GM19468 (cell line): ENCODE measurements at regions not wholly inside any gene's neighbourhood (a gene's known extent, or its start where the extent isn't known, plus 50 kb on each side); places are given as distances from the start of the nearest gene placed in this dataset.
"Not testable (repeated sequence)": the region's sequence is repeated elsewhere in the genome, so short reads cannot be mapped to it uniquely, and the experiment has no call there.

ENCODE experiments used
- ATAC-seq: cut with Tn5 transposase; IDR thresholded peaks from one replicate; pipeline ENCODE4 v1.9.1; 2021; ENCODE audit warnings: mild to moderate bottlenecking, moderate library complexity, moderate number of reproducible peaks; ENCODE audit not compliant: unreplicated experiment; ENCODE audit errors: extremely low read depth

- no peak for ATAC-seq
Measured at GRCh38 chr12:59164226-59164625, 243.9 kb upstream of the LRIG3 start.

DNA sequence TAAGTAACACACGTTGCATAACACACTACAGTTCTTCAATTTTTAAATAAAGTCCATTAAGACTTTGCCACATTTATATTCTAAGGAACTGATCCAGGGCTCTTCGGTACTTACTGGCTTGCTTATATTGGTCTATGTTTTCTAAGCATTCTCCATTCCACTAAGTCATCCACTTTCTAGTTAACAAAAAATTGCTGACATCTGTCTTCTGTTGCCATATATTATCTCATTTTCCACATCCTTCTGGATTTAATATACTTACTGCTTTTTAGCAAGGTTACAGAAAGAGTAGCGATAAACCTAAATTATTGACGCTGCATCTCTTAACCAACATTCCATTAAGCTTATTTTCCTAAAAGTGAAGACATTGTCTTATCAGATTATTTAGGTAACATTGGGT lies 238.4 kb upstream of the LRIG3 start:
- no peak for ATAC-seq

DNA sequence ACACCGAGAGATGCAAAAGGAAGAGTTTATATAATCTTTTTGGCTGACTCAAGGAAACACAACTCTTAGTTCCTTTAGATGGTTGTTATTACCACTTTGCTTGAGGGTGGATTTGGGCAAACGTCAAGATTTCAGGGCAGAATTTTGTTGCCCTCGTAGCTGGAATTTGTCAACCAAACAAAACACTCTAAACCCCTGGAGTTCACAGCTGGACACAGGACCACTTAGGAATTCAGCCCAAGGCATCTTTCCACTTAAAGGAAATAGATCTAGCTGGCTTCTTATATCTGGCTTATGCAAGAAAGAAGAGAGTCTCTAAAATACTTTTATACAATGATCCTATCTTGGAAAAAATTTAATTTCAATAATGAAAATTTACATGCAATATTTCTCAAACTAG lies 237.8 kb upstream of the LRIG3 start:
- ATAC-seq = no peak

DNA sequence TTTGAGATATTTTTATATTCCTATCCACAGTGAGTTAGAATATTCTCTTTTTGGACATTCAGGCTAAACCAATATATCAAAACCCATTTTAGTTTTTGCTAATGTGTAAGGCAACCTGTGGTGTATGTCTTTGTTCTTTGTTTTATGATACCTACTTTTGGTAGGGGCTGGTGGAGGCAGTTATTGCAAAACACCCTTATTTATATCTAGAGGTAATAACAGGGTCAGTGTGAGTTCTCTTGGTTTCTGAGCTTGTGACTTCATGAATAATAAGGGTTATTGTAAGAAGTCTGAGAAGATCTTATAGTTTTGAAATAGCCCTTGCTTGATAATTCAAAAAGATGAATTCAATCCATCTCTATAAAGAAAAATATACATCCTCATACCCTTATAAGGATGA lies 235.1 kb upstream of the LRIG3 start:
- ATAC-seq = no peak

DNA sequence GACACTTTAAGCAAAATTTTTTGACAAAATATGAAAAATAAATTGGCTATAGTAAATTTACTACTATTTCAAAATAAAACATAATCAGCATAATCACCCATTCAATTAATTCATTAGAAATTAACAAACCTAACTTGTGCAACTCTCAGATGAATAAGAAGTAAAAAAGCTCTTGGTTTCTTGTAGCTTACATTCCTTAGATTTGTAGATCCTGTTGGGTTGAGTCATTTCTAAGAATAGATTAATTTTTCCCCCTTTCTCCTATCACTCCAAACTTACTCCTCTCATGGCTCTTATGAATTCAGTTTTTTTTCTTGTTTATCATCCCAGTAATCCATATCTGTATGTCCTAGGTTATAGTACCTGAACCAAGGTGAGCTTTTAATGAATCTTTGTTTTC lies 230.9 kb upstream of the LRIG3 start:
- ATAC-seq = no peak

GRCh38 chr12:59149995-59150642 lies 229.8 kb upstream of the LRIG3 start:
- ATAC-seq = peak; percentile 97

DNA sequence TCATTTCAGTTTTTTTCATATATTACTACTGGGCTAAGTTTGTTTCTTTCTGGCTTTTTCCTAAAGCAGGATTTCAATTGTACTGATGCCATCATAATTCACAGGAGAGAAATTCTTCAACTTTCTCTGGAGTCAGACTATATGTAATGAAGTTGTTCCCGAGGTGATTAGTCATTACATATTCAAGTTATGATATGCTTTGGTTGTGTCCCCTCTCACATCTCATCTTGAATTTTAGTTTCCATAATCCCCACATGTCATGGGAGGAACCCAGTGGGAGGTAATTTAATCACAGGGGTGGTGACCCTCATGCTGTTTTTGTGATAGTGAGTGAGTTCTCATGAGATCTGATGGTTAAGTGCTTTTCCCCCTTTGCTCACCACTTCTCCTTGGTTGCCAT lies 227.5 kb upstream of the LRIG3 start:
- no peak for ATAC-seq

GRCh38 chr12:59142183-59142790 lies 222.0 kb upstream of the LRIG3 start:
- ATAC-seq = no peak

GRCh38 chr12:59134750-59135149 lies 214.4 kb upstream of the LRIG3 start:
- no peak for ATAC-seq

DNA sequence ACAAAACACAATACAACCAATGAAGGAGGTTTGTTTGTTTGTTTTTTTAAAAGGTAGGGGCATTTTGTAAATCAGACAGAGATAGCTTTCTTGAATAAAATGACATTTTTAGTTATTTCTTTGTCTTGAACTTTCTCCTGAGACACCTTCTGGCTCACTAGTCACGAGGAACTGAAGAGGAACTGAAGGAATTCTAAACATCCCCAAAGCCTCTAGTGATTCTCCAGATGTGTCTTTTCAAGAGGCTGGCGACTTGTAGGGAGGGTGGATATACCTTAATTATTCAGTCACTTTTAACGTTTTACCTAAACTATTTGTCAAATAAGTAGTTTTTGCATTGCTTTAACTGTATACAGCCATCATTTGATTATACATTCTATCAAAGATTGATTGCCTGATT lies 211.2 kb upstream of the LRIG3 start:
- no peak for ATAC-seq

- no peak for ATAC-seq
Measured at GRCh38 chr12:59122784-59123183, 202.5 kb upstream of the LRIG3 start.

GRCh38 chr12:59121451-59121850 lies 201.1 kb upstream of the LRIG3 start:
- no peak for ATAC-seq

DNA sequence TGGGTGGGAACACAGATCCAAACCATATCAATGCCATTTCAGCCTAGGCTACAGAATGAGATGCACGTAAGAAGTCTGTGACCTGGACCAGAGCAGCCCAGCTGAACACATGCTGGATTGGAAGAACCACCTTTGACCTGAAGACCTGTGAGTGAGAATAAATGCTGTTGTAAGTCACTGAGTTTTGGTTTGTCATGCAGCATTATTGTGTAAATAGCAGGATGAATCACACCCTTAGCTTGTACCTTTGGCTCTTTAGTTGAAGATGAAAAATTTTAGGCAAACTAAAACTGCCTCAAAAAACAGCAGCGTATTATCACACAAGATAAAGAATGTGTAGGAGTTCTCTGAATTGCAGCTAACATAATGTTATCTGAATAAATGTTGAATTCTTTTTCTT lies 199.4 kb upstream of the LRIG3 start:
- ATAC-seq = no peak

DNA sequence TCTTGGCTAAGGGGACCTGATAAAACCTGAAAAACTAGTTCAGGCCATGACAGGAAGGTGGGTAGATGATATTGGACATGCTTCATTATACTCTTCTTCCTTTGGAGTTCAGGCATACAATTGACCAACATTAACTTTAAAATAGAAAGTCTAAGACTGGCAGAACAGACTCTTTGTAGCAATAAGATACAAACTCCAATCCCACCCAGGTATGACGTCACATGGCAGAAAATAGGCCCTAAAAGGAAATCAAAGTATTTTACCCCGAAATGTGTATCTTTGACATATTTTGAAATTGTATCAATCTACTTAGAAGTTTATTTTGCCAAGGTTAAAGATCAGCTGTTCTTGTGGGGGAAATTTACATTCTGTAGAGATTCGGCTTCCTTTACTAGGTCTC lies 198.1 kb upstream of the LRIG3 start:
- no peak for ATAC-seq

DNA sequence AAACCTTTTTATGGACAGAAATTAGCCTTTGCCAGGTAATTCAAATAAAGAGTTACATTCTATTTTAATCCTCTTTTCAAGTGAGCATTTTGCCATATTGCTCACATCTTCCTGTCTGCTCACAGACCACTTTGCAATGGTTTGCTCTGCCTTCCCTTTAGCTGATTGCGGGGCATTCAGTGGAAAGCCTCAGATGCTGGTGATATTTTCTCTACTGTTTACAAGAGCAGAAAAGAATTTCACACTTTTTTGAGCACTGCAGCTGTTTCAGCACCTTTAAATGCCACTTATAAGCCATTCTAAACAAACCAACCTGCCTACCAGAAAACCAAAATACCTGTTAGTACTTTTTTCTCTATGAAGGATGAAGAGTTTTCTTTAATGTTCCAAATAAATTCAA lies 195.7 kb upstream of the LRIG3 start:
- no peak for ATAC-seq

DNA sequence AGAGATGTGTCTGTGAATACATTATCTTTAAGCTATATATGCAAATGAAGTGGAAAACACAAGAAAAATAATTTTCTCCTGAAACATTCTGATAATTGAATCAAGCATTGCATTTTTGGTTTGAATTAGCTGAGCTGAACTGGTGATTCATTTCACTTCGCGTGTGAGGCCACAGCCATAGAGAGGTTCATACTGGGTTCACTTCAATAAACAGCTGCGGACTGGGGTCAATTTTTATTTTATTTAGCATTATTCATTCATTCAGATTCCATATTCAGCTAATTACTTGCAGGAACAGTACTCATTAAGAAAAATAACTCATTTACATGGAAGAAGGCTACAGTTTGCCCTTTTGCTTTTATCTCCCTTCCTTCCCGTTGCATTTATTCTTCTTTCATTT lies 195.2 kb upstream of the LRIG3 start:
- no peak for ATAC-seq

- ATAC-seq = peak; percentile 74
Measured at GRCh38 chr12:59113831-59114615, 193.7 kb upstream of the LRIG3 start.

GRCh38 chr12:59111851-59112250 lies 191.5 kb upstream of the LRIG3 start:
- ATAC-seq = no peak

- ATAC-seq = not testable (repeated sequence)
Measured at GRCh38 chr12:59108516-59108915, 188.2 kb upstream of the LRIG3 start.

DNA sequence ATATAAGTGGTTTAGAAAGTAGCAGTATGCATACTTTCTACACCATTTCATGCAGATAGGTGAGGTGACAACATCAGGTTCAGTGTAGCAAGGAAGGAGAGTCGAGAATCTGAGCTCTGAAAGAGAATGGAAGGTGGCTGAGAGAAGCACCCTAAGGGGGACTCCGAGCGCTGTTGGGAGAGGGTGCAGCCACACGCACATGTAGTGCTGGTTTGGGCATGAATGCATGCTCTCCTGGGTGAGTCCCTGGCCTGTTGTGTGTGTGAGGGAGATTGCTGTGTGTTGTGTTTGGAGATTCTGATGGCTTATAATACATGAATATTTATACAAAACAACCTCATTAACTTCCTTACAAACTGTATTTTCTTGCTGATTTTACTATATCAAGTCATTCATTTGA lies 180.3 kb upstream of the LRIG3 start:
- ATAC-seq = no peak

- no peak for ATAC-seq
Measured at GRCh38 chr12:59097876-59098275, 177.6 kb upstream of the LRIG3 start.

DNA sequence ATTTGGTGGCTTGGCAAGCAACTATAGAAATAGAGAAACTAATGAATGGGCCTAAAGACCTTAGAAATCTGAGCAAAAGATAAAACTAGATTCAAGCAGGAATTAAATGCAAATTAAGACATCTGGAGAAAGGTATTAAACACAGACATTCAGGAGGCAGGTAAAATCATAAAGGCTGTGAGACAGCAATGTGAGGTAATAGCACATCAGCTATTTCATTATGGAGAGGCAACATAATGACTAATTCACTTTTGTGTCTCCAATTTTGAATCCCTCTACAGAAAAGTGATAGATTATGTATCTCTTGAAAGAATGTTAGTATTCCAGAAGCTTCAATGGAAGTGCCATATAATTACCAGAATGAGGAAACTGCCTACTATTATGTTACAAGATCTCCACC lies 175.9 kb upstream of the LRIG3 start:
- no peak for ATAC-seq
